Spleen (tissue), 11 donors: ENCODE measurements at regions not wholly inside any gene's neighbourhood (a gene's known extent, or its start where the extent isn't known, plus 50 kb on each side); places are given as distances from the start of the nearest gene placed in this dataset.

Source experiments
- DNase-seq: peaks from one replicate; pipeline ENCODE4 v3.0.0-alpha.2; 2020
- H3K27ac ChIP-seq, 8 donors: fragments of 200-600 bp; sonication (generic) in 7 of 8; 1 replicate in 4 of 8; 2 replicates in 4 of 8; pipeline versions ENCODE4 v1.5.0 to v1.8.0; 2016 to 2021; ENCODE audit warnings: inconsistent platforms in 4 of 8, mild to moderate bottlenecking in 4 of 8, moderate library complexity in 1 of 8
- H3K27me3 ChIP-seq, 7 donors: fragments of 200-600 bp; sonication (generic) in 6 of 7; replicated peaks in 1 of 7; 1 replicate in 4 of 7; 2 replicates in 3 of 7; pipeline versions ENCODE4 v1.5.0 to v1.8.0; 2016 to 2021; ENCODE audit warnings: inconsistent platforms in 3 of 7, mild to moderate bottlenecking in 1 of 7
- H3K36me3 ChIP-seq, 6 donors: fragments of 200-600 bp; sonication (generic) in 5 of 6; 1 replicate in 4 of 6; 2 replicates in 2 of 6; pipeline versions ENCODE4 v1.5.0 to v1.8.0; 2016 to 2021; ENCODE audit warnings: inconsistent platforms in 2 of 6
- H3K4me1 ChIP-seq, 6 donors: fragments of 200-600 bp; sonication (generic) in 5 of 6; 1 replicate in 3 of 6; 2 replicates in 3 of 6; pipeline versions ENCODE4 v1.5.0 to v1.8.0; 2016 to 2021; ENCODE audit warnings: inconsistent platforms in 3 of 6
- H3K4me3 ChIP-seq, 8 donors: fragments of 200-600 bp; sonication (generic) in 7 of 8; 1 replicate in 4 of 8; 2 replicates in 4 of 8; pipeline versions ENCODE4 v1.5.0 to v1.8.0; 2016 to 2021; ENCODE audit warnings: inconsistent platforms in 4 of 8, mild to moderate bottlenecking in 4 of 8, moderate library complexity in 2 of 8
- H3K9me3 ChIP-seq, 8 donors: fragments of 200-600 bp; sonication (generic) in 7 of 8; 1 replicate in 4 of 8; 2 replicates in 4 of 8; pipeline versions ENCODE4 v1.5.0 to v1.8.0; 2016 to 2021; ENCODE audit warnings: inconsistent platforms in 4 of 8
- CTCF ChIP-seq, 11 experiments: fragments of 200-600 bp in 7 of 11; fragments of 450-650 bp in 4 of 11; sonication (generic) in 4 of 11; IDR thresholded peaks in 8 of 11; conservative IDR thresholded peaks in 3 of 11; 1 replicate in 7 of 11; 2 replicates in 4 of 11; pipeline versions ENCODE4 v1.4.0 to v1.8.0; 2016 to 2021; ENCODE audit warnings: antibody characterized with exemption in 11 of 11, inconsistent platforms in 4 of 11, mild to moderate bottlenecking in 1 of 11
- POLR2A ChIP-seq, 3 donors: fragments of 450-650 bp; IDR thresholded peaks; one replicate each; pipeline ENCODE4 v1.5.1; 2017; ENCODE audit warnings: antibody characterized with exemption in 3 of 3, mild to moderate bottlenecking in 1 of 3
- POLR2AphosphoS5 ChIP-seq, 3 donors: sonication (generic); formaldehyde crosslinking; IDR thresholded peaks; one replicate each; pipeline ENCODE4 v1.5.1; 2017; ENCODE audit warnings: antibody characterized with exemption in 3 of 3
- WGBS, 5 donors: extraction: QIAGEN DNeasy Blood & Tissue Kit in 3 of 5; methylation state at CpG; one replicate each; pipeline versions ENCODE4 v1.1.5 to v1.1.7; 2013 to 2018; 5-methylcytosine and 5-hydroxymethylcytosine counted together
- intact Hi-C: fragments of 100-400 bp; cut with DNase I; formaldehyde crosslinking; loops from one replicate; pipeline ENCODE4 v1.15.0; 2023; ENCODE audit warnings: low total_unique reads
- donor health status: healthy with polysubstance abuse.
- donor health status: DM: no; HTN: no; CAD: no; lungs with moderate emphysema.
- donor health status: DM: no; HTN: no; CAD: no.
- donor health status: Bipolar disorder and iron deficiency.
- donor health status: healthy.
- donor health status: DM: no; HTN: no; CAD: no.
- donor health status: DM: yes; HTN: yes; CAD: no.

GRCh38 chr10:78461333-78461732 lies 427.7 kb downstream of the RPS24 start:
- intact Hi-C loops = no loop called here
- H3K4me1 ChIP-seq = no peaks in the 10 kb centered on the region
- TF ChIP-seq CTCF (IDR thresholded peaks at IDR 0.05 in 8 of 11, conservative IDR thresholded peaks at IDR 0.05 in 3 of 11) (no peak), POLR2AphosphoS5 (IDR thresholded peaks at IDR 0.05) (no peak), POLR2A (IDR thresholded peaks at IDR 0.05) (no peak)
- no peaks in the 10 kb centered on the region for H3K36me3 ChIP-seq
- H3K9me3 ChIP-seq = no peaks in the 10 kb centered on the region
- H3K27me3 ChIP-seq = no peaks in the 10 kb centered on the region
- DNase-seq = no peak
- no peak overlapping the region for H3K4me3 ChIP-seq
- H3K27ac ChIP-seq = no peak overlapping the region
- 77 to 95% (median 89%) methylated on average over 4 of the region's 4 CpGs for WGBS, 5 donors

- TF ChIP-seq POLR2AphosphoS5 (IDR thresholded peaks at IDR 0.05) = no peak
- TF ChIP-seq POLR2A (IDR thresholded peaks at IDR 0.05) = no peak
- no peak for TF ChIP-seq CTCF (IDR thresholded peaks at IDR 0.05 in 8 of 11, conservative IDR thresholded peaks at IDR 0.05 in 3 of 11)
- H3K9me3 ChIP-seq = no peaks in the 10 kb centered on the region
- H3K27ac ChIP-seq = no peak overlapping the region
- H3K4me3 ChIP-seq = no peak overlapping the region
- intact Hi-C loops = no loop called here
- DNase-seq = no peak
- no peaks in the 10 kb centered on the region for H3K36me3 ChIP-seq
- no peaks in the 10 kb centered on the region for H3K4me1 ChIP-seq
- no peaks in the 10 kb centered on the region for H3K27me3 ChIP-seq
- 65 to 77% (median 72%) methylated on average over 4 of the region's 4 CpGs for WGBS, 5 donors
These were observed 428.5 kb downstream of the RPS24 start for GRCh38 chr10:78462176-78462575.

GRCh38 chr10:78462726-78463228 lies 429.1 kb downstream of the RPS24 start:
- intact Hi-C loops = no loop called here
- no peak for DNase-seq
- Histone ChIP-seq H3K36me3 (no peaks in the 10 kb centered on the region), H3K4me1 (no peaks in the 10 kb centered on the region), H3K4me3 (no peak overlapping the region), H3K27me3 (no peaks in the 10 kb centered on the region), H3K27ac (no peak overlapping the region), H3K9me3 (no peaks in the 10 kb centered on the region)
- TF ChIP-seq POLR2AphosphoS5 (IDR thresholded peaks at IDR 0.05) = no peak
- no peak for TF ChIP-seq POLR2A (IDR thresholded peaks at IDR 0.05)
- TF ChIP-seq CTCF (IDR thresholded peaks at IDR 0.05 in 8 of 11, conservative IDR thresholded peaks at IDR 0.05 in 3 of 11) = no peak
- 68 to 81% (median 77%) methylated on average over 7 of the region's 7 CpGs for WGBS, 5 donors

GRCh38 chr10:78464118-78464855 lies 430.6 kb downstream of the RPS24 start:
- Histone ChIP-seq H3K27ac (no peak overlapping the region), H3K36me3 (no peaks in the 10 kb centered on the region), H3K4me1 (no peaks in the 10 kb centered on the region), H3K27me3 (no peaks in the 10 kb centered on the region), H3K4me3 (no peak overlapping the region), H3K9me3 (no peaks in the 10 kb centered on the region)
- DNase-seq = no peak
- no peak for TF ChIP-seq POLR2AphosphoS5 (IDR thresholded peaks at IDR 0.05)
- no peak for TF ChIP-seq CTCF (IDR thresholded peaks at IDR 0.05 in 8 of 11, conservative IDR thresholded peaks at IDR 0.05 in 3 of 11)
- TF ChIP-seq POLR2A (IDR thresholded peaks at IDR 0.05) = no peak
- intact Hi-C loops = no loop called here
- WGBS, 5 donors = 70 to 84% (median 75%) methylated on average over 4 of the region's 4 CpGs
